ENCODE measurements at regions not wholly inside any gene's neighbourhood (a gene's known extent, or its start where the extent isn't known, plus 50 kb on each side); places are given as distances from the start of the nearest gene placed in this dataset.

DNA sequence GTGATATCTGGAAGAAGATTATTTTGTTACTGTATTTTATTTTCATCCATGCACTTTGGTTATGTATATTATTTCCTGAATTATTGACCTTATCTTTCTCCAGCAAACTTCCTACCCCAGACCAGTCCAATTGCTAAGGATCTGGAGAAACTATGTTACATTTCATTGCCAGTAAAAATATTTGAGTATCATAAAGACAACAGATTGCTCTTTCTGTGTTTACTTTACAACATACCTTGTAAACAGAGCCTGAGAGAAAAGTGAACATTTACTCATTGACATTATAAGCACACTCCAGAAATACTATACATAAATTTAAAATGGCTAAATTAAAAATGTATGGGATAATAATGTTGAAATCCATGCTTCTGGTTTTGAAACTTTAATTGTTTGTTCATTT lies 186.2 kb upstream of the FAM3C start:
- TF ChIP-seq, protein P1, sequence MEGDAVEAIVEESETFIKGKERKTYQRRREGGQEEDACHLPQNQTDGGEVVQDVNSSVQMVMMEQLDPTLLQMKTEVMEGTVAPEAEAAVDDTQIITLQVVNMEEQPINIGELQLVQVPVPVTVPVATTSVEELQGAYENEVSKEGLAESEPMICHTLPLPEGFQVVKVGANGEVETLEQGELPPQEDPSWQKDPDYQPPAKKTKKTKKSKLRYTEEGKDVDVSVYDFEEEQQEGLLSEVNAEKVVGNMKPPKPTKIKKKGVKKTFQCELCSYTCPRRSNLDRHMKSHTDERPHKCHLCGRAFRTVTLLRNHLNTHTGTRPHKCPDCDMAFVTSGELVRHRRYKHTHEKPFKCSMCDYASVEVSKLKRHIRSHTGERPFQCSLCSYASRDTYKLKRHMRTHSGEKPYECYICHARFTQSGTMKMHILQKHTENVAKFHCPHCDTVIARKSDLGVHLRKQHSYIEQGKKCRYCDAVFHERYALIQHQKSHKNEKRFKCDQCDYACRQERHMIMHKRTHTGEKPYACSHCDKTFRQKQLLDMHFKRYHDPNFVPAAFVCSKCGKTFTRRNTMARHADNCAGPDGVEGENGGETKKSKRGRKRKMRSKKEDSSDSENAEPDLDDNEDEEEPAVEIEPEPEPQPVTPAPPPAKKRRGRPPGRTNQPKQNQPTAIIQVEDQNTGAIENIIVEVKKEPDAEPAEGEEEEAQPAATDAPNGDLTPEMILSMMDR (IDR thresholded peaks at IDR 0.05; ENCODE audit: extremely low read depth, missing control alignments), result no peak
- no peak for DNase-seq (ENCODE audit: low spot score)

DNA sequence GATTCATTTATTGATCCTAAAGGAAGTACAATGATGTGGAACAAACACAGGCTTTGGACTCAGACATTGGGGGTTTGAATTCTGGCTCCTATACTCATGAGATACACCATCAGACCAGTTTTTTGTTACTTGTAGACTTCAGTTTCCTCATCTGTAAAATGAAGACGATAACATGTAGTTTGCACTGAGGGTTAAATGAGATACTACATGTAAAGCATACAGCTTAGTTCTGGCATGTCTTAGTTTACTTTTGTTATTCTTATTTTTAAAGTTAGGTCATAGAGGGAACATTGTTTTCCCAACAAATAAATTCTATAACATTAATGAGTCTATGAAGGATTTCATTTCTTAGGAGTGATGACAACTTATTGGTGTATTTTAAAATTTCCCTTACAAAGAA lies 183.5 kb upstream of the FAM3C start:
- TF ChIP-seq, protein P1 (IDR thresholded peaks at IDR 0.05; ENCODE audit: extremely low read depth, missing control alignments), result no peak
- no peak for DNase-seq (ENCODE audit: low spot score)

DNA sequence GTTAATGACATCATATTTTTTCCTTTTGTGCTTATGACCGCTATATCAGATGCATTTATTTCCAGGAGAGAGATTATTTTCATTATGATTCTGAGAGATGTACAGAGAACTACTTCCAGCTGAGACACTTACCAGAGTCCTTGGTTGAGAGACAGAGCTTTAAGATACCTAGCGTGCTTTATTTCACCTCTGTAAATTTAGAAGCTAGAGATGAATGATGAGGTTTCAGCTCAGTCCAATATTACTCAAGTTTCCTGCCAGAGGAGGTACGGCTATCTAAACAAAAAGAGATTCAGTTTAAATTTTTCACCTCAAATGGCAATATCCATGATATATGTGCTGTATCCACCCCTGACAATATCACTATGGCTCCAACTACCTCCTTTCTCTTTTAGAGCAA lies 182.6 kb upstream of the FAM3C start:
- DNase-seq (ENCODE audit: low spot score), result no peak
- TF ChIP-seq, protein P1 (IDR thresholded peaks at IDR 0.05; ENCODE audit: extremely low read depth, missing control alignments), result no peak

DNA sequence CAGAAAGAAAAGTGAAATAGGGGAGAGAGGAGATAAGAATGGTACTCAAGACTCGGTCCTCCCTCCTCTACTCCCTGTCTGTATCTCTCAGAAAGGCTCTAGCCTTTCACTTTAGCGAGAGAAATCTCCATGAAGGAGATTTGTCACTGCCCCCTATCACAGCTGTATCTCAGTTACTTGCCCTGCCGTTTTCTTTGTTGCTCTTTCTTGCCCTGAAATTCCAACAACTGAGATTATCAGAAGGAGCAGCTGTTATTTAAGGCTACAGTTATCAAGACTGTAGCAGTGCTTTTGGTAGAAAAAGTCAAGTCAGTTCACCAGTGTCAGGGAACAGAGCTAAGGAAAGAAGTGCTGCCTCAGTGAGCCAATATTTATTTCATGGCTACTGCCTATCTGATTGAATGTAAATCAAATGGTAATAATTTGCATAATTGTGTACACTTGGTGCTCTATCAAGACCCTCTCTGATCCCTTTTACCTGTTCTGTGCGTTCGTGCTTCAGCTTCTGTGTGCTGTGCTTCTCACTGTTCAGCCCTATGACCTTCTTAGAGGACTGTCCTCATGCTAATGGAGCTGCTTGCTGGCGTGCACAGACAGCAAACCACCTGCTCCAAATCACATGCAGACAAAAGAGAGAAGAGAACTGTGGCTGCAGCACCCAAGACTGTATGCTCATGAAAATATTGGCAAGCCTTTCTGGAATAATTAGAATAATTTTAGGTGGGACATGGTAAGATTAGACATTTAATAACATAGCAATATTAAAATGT lies 180.2 kb upstream of the FAM3C start:
- TF ChIP-seq, protein P1 (IDR thresholded peaks at IDR 0.05; ENCODE audit: extremely low read depth, missing control alignments), result no peak
- DNase-seq (ENCODE audit: low spot score), result no peak

DNA sequence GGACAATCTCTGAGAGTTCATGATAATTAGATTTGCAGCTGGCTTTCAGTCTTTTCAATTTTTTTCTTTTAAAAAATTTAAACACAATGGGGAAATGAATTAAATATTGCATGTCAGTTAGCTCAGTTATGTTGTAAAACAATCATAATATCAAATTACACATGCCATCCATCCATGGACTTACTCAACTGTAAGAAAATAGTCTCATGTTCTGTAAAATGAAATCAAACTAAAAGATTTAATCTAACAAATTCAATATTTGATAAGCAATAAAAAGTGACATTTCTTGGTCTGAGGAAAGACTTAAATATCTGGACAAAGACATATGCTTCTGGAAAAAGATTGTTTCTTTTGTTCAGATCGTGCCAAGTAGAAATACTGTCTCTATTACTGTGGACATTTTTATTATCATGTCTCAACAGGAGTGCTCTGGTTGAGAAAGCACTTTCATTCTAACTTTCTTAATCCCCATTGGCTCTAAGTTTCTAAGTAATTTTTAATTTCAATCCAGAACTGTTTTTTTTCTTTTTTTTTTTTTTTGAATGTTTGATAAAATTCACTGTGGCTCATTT lies 179.2 kb upstream of the FAM3C start:
- DNase-seq (ENCODE audit: low spot score), result no peak

DNA sequence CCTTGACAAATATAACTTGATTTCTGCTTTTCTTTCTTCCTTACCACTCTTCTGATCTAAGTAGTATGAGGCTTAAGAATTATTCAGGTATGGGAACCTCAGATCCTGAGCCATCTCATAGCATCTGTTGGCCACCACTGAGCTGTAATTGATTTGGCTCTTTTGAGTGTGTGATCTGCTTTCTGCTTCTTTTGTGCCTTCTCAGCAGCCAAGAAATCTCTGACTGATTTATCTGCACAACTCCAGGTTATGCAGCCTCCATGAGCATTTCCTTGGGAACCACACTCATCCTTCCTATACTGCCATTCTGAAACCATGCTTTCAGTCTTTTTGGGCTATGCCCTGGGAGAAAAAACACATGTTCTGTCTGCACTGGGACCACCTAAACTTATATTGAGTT lies 178.0 kb upstream of the FAM3C start:
- TF ChIP-seq, protein P1 (IDR thresholded peaks at IDR 0.05; ENCODE audit: extremely low read depth, missing control alignments), result no peak

More for the DNA sequence above, 179.2 kb upstream of the FAM3C start:
- TF ChIP-seq, protein P1 (IDR thresholded peaks at IDR 0.05; ENCODE audit: extremely low read depth, missing control alignments), result no peak

DNA sequence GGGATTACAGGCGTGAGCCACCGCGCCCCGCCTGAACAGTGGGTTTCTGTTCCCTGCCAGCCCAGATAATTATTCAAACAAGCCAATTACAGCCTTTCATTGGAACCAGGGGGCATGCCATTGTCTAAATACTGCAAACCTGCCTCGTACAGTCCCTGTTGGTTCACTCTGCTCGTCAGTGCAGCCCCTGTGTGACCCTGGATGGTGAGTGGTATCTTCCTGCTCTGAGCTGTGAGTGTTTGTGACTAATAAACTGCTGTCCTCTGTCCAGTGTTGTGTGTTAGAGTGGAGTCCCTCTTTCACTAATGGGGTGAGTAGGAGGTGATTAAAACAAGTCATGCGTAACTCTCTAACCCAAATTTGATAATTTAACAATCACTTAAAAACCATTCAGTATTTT lies 176.5 kb upstream of the FAM3C start:
- TF ChIP-seq, protein P1 (IDR thresholded peaks at IDR 0.05; ENCODE audit: extremely low read depth, missing control alignments), result no peak
- DNase-seq (ENCODE audit: low spot score), result no peak

More for the DNA sequence above, 178.0 kb upstream of the FAM3C start:
- no peak for DNase-seq (ENCODE audit: low spot score)

Measured in GM20000 (cell line).